HG03175 (cell line): ENCODE measurements at regions not wholly inside any gene's neighbourhood (a gene's known extent, or its start where the extent isn't known, plus 50 kb on each side); places are given as distances from the start of the nearest gene placed in this dataset.

ENCODE experiments used
- ATAC-seq: cut with Tn5 transposase; IDR thresholded peaks from one replicate; pipeline ENCODE4 v1.9.1; 2021; ENCODE audit warnings: mild to moderate bottlenecking, moderate library complexity; ENCODE audit not compliant: unreplicated experiment

GRCh38 chr1:3954170-3955169 is 54.4 kb upstream of the C1orf174 start:
- no peak for ATAC-seq

GRCh38 chr1:3955196-3955772 is 55.2 kb upstream of the C1orf174 start:
- ATAC-seq: no peak

- ATAC-seq: no peak
These were observed 56.6 kb upstream of the C1orf174 start for GRCh38 chr1:3956527-3957170.

GRCh38 chr1:3959361-3959760 is 59.3 kb upstream of the C1orf174 start:
- ATAC-seq: no peak

GRCh38 chr1:3963554-3963953 is 63.5 kb upstream of the C1orf174 start:
- ATAC-seq: no peak

- ATAC-seq: no peak
These were observed 65.6 kb upstream of the C1orf174 start for GRCh38 chr1:3965693-3966092.

GRCh38 chr1:3968851-3969250 is 68.8 kb upstream of the C1orf174 start:
- ATAC-seq: no peak

- ATAC-seq: no peak
These were observed 71.9 kb upstream of the C1orf174 start for GRCh38 chr1:3971981-3972380.

- no peak for ATAC-seq
These were observed 76.0 kb upstream of the C1orf174 start for GRCh38 chr1:3975903-3976630.

GRCh38 chr1:3976821-3977220 is 76.7 kb upstream of the C1orf174 start:
- no peak for ATAC-seq

- ATAC-seq: no peak
These were observed 78.3 kb upstream of the C1orf174 start for GRCh38 chr1:3978196-3978989.

GRCh38 chr1:3978990-3979325 is 78.9 kb upstream of the C1orf174 start:
- ATAC-seq: no peak

GRCh38 chr1:3981261-3981660 is 81.2 kb upstream of the C1orf174 start:
- no peak for ATAC-seq

GRCh38 chr1:3981746-3982505 is 81.9 kb upstream of the C1orf174 start:
- no peak for ATAC-seq

GRCh38 chr1:3983181-3983580 is 83.1 kb upstream of the C1orf174 start:
- ATAC-seq: no peak

- ATAC-seq: no peak
These were observed 84.5 kb upstream of the C1orf174 start for GRCh38 chr1:3984586-3984985.

- ATAC-seq: no peak
These were observed 86.7 kb upstream of the C1orf174 start for GRCh38 chr1:3986686-3987218.

- ATAC-seq: no peak
These were observed 87.7 kb upstream of the C1orf174 start for GRCh38 chr1:3987669-3988235.

- ATAC-seq: no peak
These were observed 88.4 kb upstream of the C1orf174 start for GRCh38 chr1:3988431-3988830.
